SK-MEL-5 (cell line): ENCODE measurements at regions not wholly inside any gene's neighbourhood (a gene's known extent, or its start where the extent isn't known, plus 50 kb on each side); places are given as distances from the start of the nearest gene placed in this dataset.
A peak's percentile ranks its signal among the peaks of the same experiment; 100 is the strongest.

Experiments
- DNase-seq: peaks from one replicate; pipeline ENCODE4 v3.0.0-alpha.2; 2016; ENCODE audit warnings: low read depth, low spot score
- in situ Hi-C: cut with HindIII; loops from 2 replicates; pipeline ENCODE4 v1.10.0; 2016; ENCODE audit warnings: low sequenced_read_pairs, high pct_unique_total_duplicates, low pct_unique_long_range_greater_than_20kb

- in situ Hi-C loops, result no loop called here
- DNase-seq, result no peak
Observed at GRCh38 chr12:114879354-114879753, 195.4 kb upstream of the TBX3 start.

GRCh38 chr12:114878781-114879180 lies 194.8 kb upstream of the TBX3 start:
- DNase-seq, result no peak
- in situ Hi-C loops, result no loop called here

- DNase-seq, result no peak
- in situ Hi-C loops, result no loop called here
Observed at GRCh38 chr12:114876968-114877680, 193.1 kb upstream of the TBX3 start.

- in situ Hi-C loops, result no loop called here
Observed at GRCh38 chr12:114875313-114875712, 191.3 kb upstream of the TBX3 start.

GRCh38 chr12:114873656-114874055 lies 189.7 kb upstream of the TBX3 start:
- DNase-seq, result no peak
- in situ Hi-C loops, result no loop called here

More at GRCh38 chr12:114875313-114875712, 191.3 kb upstream of the TBX3 start:
- DNase-seq, result no peak

GRCh38 chr12:114868995-114869834 lies 185.2 kb upstream of the TBX3 start:
- in situ Hi-C loops, result no loop called here
- no peak for DNase-seq

- in situ Hi-C loops, result no loop called here
- no peak for DNase-seq
Observed at GRCh38 chr12:114866331-114866730, 182.4 kb upstream of the TBX3 start.

- in situ Hi-C loops, result no loop called here
- no peak for DNase-seq
Observed at GRCh38 chr12:114864837-114865551, 181.0 kb upstream of the TBX3 start.

GRCh38 chr12:114863911-114864310 lies 179.9 kb upstream of the TBX3 start:
- in situ Hi-C loops, result no loop called here
- no peak for DNase-seq

- in situ Hi-C loops, result no loop called here
Observed at GRCh38 chr12:114860969-114861368, 177.0 kb upstream of the TBX3 start.

GRCh38 chr12:114858388-114859146 lies 174.6 kb upstream of the TBX3 start:
- in situ Hi-C loops, result no loop called here
- DNase-seq, result no peak

More at GRCh38 chr12:114860969-114861368, 177.0 kb upstream of the TBX3 start:
- DNase-seq, result no peak

GRCh38 chr12:114855678-114856077 lies 171.7 kb upstream of the TBX3 start:
- in situ Hi-C loops, result no loop called here
- no peak for DNase-seq

- no peak for DNase-seq
- in situ Hi-C loops, result no loop called here
Observed at GRCh38 chr12:114852976-114853529, 169.1 kb upstream of the TBX3 start.

- in situ Hi-C loops, result no loop called here
- no peak for DNase-seq
Observed at GRCh38 chr12:114851981-114852380, 168.0 kb upstream of the TBX3 start.

GRCh38 chr12:114850661-114851275 lies 166.8 kb upstream of the TBX3 start:
- in situ Hi-C loops, result no loop called here
- DNase-seq, result no peak

- in situ Hi-C loops, result no loop called here
- peak; percentile 45 for DNase-seq
Observed at GRCh38 chr12:114848666-114849065, 164.7 kb upstream of the TBX3 start.

GRCh38 chr12:114847441-114848035 lies 163.6 kb upstream of the TBX3 start:
- DNase-seq, result no peak

More at GRCh38 chr12:114847441-114848035, 163.6 kb upstream of the TBX3 start:
- in situ Hi-C loops, result no loop called here
